GM18517 (cell line): ENCODE measurements at regions not wholly inside any gene's neighbourhood (a gene's known extent, or its start where the extent isn't known, plus 50 kb on each side); places are given as distances from the start of the nearest gene placed in this dataset.

Experiments
- ATAC-seq: cut with Tn5 transposase; IDR thresholded peaks from one replicate; pipeline ENCODE4 v1.9.1; 2021; ENCODE audit warnings: mild to moderate bottlenecking, moderate library complexity; ENCODE audit not compliant: unreplicated experiment

DNA sequence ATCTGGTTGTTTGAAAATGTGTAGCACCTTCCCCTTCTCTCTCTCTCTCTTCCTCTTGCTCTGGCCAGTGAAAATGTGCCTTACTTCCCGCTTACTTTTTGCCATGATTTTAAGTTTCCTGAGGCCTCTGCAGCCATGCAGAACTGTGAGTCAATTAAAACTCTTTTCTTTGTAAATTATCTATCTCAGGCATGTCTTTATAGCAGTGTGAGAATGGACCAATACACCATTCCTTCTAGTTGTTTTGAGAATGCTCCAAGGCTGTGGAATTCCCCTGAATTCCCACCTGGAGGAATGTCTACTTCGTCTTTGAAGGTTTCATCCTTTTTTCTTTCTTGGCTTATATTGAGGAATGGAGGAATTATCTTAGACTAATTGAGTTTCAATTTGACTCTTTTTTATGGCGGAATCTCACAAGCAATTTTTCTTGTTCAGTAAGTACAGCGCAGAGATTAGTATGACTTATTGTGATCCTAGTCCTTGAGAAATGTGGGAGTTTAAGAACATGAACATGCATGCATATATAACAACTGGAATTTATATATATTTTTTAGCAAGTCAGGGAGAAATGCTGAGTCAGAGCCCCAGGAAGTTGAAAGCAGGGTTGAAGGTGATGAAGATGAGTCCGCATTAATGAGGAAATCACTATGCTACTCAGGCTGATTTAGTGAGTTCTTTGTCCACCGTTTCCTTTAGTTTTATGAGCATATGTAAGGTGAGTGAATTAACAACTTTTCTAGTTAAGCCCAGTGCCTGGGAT is 488.1 kb upstream of the ADAMTS16 start:
- no peak for ATAC-seq

DNA sequence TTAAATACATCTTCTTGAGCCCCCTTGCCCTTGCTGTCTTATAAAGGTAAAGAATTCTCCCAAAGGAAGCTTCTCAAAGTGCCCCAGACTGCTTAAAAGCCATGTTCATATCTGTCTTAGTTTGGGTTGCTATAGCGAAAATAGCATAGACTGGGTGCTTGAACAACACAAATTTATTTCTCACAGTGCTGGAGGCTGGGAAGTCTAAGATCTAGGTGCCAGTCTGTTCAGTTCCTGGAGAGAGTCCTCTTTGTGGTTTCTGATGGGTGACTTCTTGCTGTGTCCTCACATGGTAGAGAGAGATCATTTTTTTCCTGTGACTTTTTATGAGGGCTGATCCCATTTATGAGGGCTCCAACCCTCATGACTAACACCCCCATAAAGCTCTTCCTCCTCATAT is 486.7 kb upstream of the ADAMTS16 start:
- no peak for ATAC-seq

DNA sequence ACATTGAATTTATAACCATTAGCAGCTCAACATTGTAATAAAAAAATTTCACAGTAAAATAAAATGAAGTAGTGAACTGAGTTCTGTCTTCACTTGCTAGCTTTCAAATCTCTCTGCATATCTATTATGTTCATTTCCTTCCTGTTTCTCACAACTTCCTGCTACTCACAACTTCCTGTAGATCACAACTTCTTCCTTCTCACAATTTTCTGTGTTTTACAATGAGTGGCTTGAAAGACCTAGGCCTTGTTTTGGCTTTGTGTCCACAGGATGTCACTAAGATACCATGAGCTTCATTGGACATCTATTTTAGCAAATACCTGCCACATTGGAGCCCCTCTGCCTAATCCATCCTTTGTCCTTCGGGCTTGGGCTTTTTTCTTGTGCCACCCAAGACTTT is 480.3 kb upstream of the ADAMTS16 start:
- no peak for ATAC-seq

DNA sequence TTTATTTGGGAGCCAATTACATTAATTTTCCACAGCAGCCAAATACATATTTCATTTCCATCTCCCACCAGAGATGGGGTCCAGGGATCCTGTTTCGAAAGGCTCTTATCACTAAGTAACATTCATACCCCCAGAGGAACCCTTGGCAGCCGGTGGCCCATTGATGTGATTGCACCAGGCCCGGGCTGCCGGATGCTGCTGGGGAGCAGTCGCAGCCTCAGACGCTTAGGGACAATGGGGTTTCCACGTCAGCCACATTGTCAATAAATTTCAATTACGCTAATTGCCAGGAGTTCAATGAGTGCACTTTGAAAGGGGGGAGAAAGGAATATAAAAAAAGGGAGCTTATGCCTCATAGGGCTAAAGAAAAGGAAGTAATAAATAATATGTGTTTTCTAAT is 478.8 kb upstream of the ADAMTS16 start:
- no peak for ATAC-seq

DNA sequence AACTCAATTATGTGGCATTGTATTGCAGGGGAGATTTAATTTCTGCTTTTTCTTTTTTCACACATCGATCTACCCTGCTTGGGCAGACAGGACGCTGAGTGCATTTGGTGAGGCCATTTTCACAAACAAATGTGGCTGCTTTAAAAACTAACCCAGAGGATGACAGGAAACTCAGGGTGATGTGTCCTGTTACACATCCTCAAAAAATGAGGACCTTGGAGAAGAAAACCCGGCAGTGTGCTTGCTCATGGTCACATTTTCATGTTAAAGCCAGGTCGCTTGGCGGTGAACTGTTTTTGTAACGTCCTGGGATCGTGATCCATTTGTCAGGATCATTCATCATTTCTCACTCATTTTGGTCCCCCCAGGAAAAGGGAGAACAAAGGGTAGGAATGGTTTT is 478.3 kb upstream of the ADAMTS16 start:
- ATAC-seq, result no peak

DNA sequence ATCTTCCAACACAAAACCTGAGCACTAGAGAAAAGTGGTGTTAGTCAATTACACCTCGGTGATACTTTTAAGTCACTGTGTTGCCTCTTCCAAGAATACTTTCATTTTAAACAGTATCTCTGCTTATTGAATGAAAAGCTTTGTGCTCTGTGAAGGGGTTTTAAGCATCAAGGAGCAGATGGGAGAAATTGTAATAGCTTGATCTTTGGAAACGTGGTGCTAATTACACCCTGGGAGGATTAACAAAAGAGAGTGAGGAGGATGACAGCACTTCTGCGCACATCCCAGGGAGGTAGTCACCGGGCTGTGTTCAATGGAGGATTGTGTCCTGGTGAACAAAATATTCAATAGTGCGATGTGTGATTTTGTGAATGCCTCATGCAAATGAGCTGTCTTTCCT is 477.4 kb upstream of the ADAMTS16 start:
- ATAC-seq, result no peak

DNA sequence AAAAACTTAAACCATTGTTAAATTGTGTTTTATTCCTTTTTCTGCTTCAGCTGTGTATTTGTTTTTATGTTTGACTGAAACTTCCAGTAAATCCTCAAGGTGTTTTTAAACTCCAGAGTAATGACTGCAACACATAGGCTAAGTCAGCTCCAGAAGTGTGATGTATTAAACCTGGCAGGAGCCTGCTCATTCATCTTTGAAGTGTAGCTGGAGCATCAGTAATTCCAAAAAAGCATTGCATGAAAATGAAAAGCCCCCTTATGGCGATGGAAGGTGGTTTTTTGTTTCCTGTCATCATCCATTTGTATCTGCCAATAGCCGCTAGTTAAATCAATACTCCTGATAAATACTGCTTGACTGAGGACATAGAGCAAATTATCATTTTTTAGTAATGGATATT is 474.2 kb upstream of the ADAMTS16 start:
- ATAC-seq, result no peak

DNA sequence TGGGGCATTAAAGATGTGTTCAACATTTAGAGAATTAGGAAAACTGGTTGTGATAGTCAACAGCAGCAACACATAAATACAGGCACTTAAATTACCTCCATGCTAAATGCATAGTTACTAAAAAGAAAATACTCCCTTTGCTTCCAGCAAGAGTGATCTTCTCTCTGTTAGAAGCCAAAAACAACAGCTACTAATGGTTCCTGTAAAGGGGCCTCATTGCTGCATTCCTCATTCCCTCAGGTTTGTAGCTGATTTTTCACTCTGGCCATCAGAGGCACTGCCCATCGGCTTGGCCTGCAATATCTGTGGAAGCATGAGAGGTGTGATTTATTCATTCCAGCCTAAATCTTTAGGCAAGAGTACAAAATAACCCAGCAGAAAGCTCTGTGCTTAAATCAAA is 466.0 kb upstream of the ADAMTS16 start:
- ATAC-seq, result no peak

DNA sequence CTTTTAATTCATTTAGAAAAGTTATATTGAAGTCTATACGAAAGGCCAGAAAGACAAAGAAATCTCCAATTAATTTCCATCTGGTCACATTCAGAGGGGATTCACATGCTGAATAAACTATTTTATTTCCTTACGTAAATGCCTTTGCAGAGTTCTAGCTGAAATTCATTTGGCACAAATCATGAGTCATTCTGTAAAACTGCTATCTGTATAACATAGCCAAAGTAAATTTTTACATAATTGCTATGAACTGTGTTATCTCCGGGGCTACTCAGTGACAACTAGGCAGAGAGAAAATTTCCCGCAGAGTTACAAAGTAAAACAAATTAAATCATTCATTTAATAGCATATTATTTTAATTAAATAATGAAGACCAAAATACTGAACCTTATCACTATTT is 463.2 kb upstream of the ADAMTS16 start:
- no peak for ATAC-seq

DNA sequence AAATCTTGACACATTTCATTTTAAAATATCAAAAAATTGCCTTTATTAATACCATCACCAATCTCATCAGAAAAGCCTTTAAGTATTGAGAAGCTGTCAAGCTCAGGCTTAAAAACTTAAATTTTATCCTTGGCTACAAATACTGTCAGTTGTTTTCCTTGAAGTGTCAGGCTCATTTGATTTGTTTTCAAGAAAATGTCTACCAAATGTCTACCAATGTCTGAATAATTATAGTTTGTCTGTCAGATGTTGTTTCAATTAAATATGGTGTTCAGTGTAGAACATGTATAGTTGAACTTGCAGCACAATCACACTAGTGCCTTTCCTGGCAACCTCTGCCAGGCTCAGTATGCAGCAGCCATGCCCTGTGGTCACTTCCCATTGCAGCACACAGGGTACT is 455.2 kb upstream of the ADAMTS16 start:
- ATAC-seq, result no peak

DNA sequence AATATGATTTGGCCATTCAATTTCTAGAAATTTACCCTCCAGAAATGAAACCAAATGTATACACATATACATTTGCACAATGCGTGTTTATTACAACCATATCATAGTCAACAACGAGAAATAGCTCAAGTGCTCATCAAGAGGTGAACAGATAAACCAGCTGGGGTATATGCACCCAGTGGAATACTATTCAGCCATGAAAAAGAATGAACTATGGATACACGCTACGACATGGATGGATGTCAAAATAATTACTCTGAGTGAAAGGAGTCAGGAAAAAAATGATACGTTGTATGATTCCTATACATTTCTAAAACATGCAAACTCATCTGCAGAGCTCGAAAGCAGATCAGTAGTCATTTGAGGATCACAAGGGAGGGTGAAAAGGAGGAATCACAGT is 441.5 kb upstream of the ADAMTS16 start:
- no peak for ATAC-seq

DNA sequence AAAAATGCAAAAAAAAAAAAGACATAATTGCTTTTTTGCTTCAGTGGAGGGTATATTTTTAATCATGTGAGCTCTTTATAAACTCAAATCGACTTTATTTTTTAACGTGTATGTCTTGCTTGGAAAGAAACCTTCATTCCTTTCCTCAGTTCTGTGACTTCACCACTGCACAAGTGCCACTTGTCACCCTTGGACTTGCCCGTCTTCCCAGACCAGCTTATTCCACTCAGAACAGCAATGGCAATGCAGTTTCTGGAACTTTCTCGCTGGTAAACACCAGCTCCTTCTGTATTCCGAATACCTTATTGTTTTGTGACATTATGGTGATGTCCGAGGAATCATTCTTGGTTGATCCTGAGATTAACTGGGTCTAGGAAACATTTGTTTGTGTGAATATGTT is 440.5 kb upstream of the ADAMTS16 start:
- ATAC-seq, result no peak

DNA sequence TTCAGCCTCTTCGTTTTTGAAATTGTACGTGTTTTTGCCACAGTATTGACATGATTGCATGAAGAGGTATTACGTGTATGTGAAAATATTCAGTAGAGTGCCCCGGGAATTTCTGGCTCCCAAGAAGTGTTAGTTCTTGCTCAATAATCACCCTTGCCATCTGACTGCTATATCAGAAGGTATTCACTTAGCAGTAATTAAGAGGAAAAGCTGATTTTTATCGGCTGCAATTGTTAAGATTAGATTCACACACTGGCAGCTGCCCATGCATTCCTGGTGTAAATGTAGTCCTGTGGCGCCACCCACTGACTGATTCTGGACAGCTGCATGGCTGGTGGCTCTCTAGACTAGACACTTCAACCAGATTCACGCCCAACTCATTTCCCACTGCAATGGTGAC is 440.1 kb upstream of the ADAMTS16 start:
- no peak for ATAC-seq

DNA sequence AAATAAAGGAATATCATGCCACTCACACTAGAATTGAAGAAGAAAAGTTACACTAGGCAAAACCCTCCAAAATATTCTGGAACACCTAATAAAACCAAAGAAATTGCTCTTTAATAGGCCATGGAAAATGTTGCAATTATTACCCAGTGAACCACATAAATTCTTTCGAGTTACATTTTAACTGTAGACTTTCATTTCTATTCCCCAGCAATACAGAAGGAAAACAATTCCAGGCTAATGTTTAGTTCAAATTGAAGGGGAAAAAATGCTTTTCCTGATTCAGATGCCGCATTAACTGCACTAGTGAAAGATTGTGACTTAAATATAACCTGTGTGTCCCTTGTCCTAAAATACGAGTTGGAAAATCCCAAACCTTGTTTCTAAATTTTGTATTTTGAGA is 439.3 kb upstream of the ADAMTS16 start:
- no peak for ATAC-seq

DNA sequence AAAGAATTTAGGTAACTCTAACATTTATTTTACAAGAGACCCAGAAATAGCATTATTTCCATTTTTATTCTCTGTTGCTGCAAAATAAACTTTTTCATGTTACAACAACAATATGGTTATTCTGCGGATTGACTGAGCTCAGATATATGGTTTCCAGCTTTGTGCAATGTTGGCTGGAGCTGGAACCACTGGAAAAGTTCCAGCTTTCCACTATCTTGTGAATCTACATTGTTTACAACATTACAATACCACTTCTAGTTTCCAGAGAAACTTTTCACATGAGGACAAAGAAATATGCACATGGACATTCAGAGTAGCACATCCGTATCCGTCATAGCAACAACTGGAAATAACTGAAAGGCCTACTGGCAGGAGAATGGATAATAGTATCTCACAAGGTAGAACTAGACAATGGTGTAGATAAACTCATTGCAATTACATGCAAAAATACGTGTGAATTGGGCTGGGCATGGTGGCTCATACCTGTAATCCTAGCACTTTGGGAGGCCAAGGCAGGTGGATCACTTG is 436.1 kb upstream of the ADAMTS16 start:
- ATAC-seq, result no peak

DNA sequence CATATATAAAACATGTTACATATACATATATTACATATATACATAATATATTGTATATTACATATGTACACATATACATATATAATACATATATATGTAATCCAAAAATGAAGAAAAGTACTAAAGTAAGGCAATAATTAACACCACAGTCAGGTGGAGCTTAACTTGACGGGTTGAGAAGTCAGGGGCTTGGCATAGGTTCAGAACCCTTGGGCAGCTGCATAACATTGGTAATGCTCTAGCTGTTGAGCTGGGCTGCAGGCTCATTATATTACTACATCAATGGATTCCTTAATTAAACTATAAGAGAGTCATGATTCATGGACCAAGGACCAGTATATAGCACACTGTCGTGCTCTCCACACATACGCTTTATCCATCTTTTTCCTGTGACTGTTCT is 435.2 kb upstream of the ADAMTS16 start:
- ATAC-seq, result no peak

DNA sequence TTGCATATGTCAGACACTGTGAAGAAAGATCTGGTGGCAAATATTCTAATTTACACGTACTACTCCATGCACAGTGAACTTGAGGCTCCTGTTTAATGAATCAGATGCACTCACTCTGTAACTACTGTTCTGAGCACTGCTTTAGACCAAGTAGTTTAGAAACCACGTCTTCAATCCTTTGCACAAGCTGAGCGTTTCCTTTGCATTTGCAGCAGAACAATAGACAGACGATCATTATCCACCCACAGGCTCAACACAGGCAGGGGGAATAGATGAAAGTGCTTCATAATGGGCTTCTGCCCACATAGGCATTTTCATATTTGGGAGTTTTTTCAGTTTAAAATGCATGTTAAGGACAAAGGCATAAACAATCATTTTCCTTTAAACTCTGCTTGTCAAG is 423.3 kb upstream of the ADAMTS16 start:
- no peak for ATAC-seq

DNA sequence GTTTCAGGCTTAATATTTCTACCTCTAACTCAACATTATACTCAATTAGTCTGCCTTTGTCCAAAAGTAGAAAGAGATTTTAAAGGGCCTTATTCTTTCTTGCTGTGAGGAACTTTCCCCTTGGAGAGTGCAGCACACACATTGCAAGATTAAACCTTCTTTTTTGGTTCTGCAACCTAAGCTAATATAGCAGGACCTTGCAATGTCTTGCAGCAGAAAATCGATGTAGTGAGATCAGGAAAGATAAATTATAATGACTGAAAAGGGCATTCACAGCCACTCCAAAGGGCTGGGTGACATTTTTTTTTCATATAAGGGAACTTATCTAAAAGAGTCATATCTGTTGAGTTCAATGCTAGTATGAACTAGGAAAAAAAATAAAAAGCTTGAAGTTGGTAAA is 422.7 kb upstream of the ADAMTS16 start:
- ATAC-seq, result no peak

DNA sequence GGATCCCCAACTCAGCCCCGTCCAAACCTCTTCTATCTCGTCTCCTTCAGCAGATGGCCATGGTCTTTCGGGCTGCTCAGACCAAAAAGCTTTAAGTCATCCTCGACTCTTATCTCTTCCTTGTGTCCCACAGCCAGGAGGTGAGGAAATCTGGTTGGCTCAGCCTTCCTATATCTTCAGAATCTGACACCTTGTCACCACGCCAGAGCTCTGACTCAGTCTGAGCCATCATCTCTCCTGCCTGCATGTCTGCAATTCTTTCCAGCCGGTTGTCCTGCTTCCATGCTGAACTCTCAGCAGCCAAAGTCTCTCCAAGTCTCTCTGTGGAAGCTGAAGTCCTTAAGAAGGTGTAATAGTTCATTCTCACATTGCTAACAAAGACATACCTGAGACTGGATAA is 419.3 kb upstream of the ADAMTS16 start:
- ATAC-seq, result no peak

DNA sequence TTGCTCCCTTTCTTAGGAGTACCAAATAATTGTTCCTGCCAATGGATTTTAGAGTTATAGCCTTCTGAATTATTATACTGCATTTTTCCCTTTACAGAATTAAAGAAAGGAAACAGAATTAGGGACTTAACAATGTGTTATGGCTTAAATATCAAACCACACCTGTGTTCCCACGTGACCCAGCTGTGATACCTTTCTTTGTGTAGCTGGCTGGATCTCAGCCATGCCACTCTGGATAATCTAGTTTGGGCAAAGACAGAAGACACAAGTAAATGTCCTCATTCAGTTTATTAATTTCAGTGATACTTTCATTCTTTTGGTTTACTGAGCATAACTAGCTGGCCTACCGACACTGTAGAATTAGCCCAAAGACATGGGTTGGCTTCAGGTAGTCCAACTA is 417.2 kb upstream of the ADAMTS16 start:
- ATAC-seq, result no peak

DNA sequence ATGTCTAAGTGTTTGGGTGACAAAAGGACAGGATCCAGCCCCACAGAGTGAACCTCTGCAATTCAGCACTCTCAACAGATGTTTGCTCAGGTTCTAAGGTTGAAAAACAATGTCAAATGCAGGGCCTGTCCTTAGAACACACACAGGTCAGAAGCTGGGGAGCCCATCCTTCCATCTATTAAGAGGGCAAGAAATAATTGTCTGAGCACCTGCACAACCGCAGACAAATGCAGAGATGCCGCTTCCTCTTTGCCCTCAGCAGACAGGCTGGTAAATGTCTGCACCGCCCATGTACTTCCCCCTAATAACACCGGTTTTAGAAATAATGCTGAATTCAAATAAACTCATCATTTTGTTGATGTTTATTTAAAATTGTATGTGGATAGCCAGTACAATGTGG is 414.5 kb upstream of the ADAMTS16 start:
- ATAC-seq, result no peak

DNA sequence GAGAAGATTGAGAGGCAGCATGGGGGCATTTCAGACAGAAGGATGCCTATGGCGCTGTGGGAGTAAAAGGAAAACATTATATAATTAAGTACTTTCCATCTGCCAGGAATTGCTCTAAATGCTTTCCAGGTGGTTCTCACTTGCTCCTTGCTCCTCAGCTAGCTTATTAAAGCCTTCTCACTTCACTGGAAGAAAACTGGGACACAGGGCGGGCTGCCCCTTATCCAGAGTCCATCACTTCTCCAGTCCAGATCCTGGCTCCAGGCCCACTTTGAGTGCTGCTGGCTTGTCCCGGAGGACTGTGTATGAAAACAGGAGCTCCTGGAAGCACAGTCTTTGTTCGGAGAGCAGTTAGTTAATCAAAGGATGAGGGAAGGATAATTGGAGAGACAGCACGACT is 409.9 kb upstream of the ADAMTS16 start:
- no peak for ATAC-seq

DNA sequence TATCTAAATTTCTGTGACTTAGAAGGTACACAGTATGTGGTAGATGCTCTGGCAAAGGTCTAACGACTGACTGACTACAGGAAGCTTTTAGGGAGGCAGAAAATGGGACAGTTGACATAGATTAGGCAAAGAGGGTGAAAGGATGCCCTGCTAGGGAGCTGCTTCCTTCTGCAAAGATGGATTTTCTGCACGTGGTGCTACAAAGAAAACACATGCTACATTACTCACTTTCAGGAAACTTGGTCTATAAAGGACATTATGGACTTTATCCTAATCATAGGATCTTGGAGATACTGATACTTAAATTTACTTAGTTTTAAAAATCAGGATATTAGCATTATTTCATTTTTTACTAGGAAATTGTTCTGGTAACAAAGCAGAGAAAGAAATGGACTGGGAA is 405.8 kb upstream of the ADAMTS16 start:
- ATAC-seq, result no peak
